PC-9 (cell line): ENCODE measurements at regions not wholly inside any gene's neighbourhood (a gene's known extent, or its start where the extent isn't known, plus 50 kb on each side); places are given as distances from the start of the nearest gene placed in this dataset.

Source experiments
- EZH2 ChIP-seq: fragments of 200-600 bp; sonication (generic); IDR thresholded peaks from 2 replicates; pipeline ENCODE4 v1.8.0; 2017; ENCODE audit warnings: antibody characterized with exemption, low read depth
- TF ChIP-seq, protein P1 (sequence below): fragments of 200-600 bp; sonication (generic); conservative IDR thresholded peaks from 2 replicates; pipeline ENCODE4 v1.6.1; 2017; ENCODE audit warnings: mixed run types, antibody characterized with exemption, mild to moderate bottlenecking, moderate library complexity

DNA sequence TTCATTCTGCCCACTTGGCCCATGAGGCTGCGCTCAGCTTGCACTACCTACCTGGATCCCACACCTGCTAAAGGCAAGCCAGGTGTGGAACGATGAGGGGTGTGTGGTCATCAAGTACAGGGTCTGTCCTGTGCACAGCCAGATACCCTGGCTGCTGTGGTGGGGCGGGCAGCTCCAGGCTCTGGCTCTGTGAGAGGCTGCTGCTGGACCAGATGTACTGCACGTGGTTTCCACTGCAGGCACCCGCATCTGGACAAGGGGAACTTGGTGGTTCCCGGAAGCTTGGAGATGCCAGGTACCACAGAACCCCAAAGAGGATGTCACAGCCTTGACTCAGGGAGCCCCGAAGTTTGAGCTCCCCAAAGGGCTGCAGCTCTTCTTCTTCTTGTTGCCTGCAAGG lies 68.1 kb upstream of the ZNF804A start:
- TF ChIP-seq, protein P1, sequence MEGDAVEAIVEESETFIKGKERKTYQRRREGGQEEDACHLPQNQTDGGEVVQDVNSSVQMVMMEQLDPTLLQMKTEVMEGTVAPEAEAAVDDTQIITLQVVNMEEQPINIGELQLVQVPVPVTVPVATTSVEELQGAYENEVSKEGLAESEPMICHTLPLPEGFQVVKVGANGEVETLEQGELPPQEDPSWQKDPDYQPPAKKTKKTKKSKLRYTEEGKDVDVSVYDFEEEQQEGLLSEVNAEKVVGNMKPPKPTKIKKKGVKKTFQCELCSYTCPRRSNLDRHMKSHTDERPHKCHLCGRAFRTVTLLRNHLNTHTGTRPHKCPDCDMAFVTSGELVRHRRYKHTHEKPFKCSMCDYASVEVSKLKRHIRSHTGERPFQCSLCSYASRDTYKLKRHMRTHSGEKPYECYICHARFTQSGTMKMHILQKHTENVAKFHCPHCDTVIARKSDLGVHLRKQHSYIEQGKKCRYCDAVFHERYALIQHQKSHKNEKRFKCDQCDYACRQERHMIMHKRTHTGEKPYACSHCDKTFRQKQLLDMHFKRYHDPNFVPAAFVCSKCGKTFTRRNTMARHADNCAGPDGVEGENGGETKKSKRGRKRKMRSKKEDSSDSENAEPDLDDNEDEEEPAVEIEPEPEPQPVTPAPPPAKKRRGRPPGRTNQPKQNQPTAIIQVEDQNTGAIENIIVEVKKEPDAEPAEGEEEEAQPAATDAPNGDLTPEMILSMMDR: no peak
- no peak for TF ChIP-seq EZH2
